ACHN (cell line): ENCODE measurements at regions not wholly inside any gene's neighbourhood (a gene's known extent, or its start where the extent isn't known, plus 50 kb on each side); places are given as distances from the start of the nearest gene placed in this dataset.

Experiments
- DNase-seq: peaks from one replicate; pipeline ENCODE4 v3.0.0-alpha.2; 2015
- in situ Hi-C: cut with HindIII; loops from 2 replicates; pipeline ENCODE4 v1.10.0; 2017; ENCODE audit warnings: low sequenced_read_pairs, low pct_ligation_motif_present, low pct_unique_long_range_greater_than_20kb

DNA sequence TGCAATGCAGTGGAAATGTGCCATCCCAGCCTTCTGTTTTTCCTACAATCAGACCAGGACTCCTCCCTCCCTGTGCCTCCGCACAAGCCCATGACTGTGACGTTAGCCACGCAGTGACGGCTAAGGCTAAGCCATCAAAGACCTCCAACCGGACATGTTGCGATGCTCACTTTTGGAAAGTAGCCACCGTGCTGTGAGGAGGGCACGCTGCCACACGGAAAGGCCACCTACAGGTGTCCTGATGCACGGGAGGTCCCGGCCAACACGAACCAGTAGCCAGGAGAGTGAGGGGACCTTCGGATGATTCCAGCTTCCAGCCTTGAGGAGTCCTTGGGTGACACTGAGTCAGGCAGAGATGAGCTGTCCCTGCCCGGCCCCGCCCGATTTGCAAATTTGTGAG is 53.9 kb downstream of the FOXL1 start:
- in situ Hi-C loops = no loop called here
- no peak for DNase-seq

DNA sequence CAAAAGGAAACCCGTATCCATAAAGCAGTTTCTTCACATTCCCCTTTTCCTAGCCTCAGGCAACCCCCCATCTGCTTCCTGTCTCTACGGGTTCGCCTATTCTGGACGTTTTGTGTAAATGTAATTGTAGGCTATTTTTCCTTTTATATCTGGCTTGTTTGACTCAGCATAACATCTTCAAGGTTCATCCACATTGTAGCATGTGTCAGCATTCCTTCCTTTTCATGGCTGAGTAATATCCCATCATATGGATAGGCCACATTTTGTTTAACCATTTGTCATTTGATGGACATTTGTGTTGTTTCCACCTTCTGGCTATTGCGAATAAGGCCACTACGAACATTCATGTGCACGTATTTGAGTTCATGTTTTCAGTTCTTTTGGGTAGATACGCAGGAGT is 54.6 kb downstream of the FOXL1 start:
- in situ Hi-C loops = no loop called here
- no peak for DNase-seq

DNA sequence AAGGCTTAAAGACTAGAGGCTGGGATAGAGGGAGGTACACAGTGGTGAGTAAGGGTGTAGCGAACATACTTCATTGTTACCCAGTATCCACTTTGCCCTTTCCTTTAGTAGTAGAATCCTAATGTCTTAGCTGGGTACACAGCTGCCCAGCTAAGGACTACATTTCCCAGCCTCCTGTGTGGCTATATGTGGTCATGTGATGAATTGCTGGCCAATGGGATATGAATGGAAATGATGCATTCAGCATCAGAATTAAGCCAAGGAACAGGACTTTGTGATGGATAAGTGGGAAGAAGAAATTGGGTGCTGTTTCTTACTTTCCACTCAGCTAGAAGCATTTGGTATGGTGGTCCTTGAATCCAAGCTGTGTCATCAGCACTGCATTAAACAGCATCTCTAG is 55.9 kb downstream of the FOXL1 start:
- in situ Hi-C loops = no loop called here
- no peak for DNase-seq

DNA sequence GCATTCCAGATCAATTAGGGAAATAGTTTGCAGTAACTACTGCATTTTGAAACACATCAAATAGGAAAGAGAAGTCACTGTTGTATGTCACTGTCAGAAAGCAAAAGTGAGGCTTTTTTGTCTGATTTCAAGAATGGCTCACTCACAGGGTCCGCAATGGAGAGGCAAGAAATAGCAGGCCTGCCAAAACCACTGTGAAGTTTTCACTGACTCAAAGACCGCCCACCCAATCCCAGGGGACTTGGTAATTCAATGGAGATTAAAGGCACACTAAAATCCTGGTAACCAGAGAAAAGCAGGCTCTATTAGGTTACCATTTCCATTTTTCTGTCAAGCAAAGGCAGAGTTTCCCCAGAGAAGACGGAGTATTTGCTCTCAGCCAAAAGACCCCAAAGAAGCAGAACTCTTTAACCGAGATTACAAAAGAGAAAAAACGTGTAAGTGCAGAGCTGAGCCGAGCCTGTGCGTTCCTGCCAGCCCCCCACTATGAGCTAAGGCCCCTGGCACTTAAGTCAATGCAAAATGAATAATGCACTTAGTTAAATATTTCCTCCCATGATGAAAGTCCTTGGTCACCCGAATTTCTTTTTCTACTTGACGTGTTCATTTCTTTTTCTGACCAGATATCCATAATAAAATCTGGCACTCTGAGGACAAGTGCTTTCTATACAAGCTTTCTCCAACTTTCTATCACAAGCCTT is 57.0 kb downstream of the FOXL1 start:
- DNase-seq = no peak
- in situ Hi-C loops = no loop called here

DNA sequence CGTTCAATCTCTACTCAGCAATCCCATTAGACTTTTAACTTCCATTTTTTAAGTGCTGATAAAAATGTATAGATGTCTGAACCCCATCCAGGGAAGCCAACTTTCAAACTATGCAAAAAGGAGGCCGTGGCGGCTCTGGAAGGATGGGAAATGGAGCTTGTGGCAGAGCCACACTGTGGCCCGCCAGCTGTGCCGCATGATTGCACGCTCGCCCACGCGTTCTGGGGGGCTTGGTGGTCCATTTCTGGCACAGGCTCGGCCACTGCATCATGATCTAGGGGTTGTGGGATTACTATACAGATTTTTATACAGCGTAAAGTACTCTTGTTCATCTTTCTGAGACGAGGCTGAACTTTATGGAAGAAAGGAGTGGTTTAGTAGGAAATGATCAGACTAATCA is 57.6 kb downstream of the FOXL1 start:
- DNase-seq = no peak
- in situ Hi-C loops = no loop called here

DNA sequence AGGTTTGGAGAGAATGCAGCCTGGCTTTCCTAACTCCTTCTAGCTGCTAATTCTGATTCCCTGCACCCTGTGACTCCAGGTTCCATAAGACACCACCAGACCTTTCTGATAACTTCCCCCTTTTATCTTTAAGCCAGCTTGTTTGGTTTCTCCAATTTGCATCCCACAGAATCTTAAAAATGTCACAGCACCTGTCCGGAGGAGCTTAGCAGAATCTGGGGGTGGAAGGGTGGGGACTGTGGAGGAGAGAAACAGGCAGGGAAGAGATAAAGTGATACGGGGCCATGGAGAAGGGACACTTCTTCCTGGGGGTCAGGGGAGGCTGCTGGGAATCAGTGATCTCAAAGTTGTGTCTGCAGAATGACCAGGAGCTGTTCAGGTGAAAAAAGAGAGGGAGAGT is 59.4 kb downstream of the FOXL1 start:
- no peak for DNase-seq
- in situ Hi-C loops = no loop called here

DNA sequence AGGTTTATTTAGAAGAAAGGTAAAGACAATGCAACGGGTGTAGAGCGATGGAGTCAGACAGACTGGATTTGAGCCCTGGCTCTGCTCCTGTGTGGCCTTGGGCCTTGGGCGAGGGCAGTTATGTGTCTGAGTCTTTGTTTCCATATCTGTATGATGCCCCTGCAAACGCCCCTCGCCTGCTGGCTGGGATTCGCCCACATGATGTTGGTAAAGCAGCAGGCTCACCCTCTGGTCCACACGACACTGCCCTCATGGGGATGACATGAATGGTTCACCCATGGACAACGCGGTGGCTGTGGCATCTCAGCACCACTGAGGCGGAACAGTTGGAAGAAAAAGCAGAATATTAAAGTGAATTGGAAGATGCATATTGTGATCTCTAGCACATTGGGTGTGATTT is 60.3 kb downstream of the FOXL1 start:
- in situ Hi-C loops = no loop called here
- DNase-seq = no peak

DNA sequence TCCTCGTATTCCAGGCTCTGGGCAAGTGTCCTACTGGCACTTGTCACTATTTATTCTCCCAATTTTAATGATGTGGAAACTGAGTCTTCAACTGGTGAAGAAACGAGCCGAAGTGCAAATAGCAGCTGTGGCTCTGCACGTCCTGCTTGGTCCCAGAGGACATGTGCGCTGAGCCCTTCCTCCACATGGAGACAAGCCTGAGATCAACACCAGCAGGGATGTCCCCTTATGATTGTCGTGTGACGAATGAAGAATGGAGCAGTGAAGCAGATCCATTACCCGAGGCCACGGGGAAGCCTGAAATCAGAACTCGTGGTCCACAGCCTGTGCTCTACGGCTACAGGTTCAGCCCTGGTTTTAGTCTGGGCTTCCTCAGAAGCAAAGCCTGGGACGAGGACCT is 61.0 kb downstream of the FOXL1 start:
- no peak for DNase-seq
- in situ Hi-C loops = no loop called here

DNA sequence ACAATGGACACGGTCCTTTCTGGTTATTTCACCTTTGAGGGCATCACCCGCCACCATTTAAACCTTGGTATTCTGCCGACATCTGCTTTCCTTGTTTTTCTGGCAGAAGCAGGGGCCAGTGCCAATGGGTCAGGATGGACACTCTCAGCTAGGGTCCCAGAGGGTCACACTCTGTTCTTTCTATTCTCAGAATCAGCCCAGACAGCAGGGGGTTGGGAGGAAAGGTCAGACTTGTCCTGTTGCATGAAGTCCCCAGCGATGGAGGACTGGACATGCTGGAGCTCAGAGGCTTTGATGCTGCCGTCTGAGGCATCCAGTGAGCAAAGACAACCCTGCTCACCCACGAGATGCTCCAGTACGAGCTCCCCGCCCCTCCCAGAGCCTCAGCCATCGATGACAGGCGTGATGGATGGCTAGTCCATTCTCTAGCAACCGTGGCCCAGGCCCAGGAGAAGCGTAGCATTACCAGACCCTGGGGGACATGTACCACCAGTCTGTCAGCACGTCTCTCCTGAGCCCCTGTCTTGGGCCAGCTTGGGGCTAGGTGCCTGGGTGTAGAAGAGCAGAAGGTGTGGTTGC is 62.0 kb downstream of the FOXL1 start:
- in situ Hi-C loops = no loop called here
- DNase-seq = no peak

DNA sequence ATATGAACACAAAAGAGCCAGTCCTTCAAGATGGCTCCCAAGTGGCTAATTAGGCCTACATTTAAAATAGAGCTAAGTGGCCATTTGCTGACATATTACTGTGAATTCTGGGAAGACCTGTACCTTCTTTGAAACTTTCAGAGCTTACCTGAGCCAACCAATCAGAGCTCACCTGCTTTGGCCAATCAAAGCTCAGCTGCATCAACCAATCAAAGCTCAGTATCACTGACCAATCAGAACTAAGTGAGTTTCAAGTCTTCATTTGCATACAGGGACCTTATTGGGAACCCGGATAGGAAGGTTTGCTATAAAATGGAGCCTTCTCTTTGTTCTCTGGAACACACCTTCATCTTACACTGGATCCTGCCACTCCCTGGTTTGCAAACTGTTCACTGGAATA is 63.7 kb downstream of the FOXL1 start:
- DNase-seq = no peak
- in situ Hi-C loops = no loop called here

DNA sequence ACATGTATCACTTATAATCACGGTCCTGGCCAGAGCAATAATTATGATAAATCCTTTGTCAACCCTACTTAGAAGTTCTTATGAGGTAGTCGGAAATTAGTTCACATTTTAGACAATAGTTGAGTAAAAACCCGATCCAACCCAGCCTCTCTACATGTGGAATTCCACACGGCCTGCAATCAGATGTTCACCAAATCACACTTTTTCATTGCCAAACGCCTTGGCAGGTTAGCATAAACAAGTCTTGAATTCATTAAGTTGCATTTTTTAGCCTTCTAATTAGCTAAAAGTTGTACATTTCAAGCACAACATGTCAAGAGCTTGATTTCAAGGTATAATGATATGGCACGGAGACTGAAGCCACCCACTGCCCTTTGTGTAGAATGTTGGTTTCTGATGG is 65.3 kb downstream of the FOXL1 start:
- no peak for DNase-seq
- in situ Hi-C loops = no loop called here

DNA sequence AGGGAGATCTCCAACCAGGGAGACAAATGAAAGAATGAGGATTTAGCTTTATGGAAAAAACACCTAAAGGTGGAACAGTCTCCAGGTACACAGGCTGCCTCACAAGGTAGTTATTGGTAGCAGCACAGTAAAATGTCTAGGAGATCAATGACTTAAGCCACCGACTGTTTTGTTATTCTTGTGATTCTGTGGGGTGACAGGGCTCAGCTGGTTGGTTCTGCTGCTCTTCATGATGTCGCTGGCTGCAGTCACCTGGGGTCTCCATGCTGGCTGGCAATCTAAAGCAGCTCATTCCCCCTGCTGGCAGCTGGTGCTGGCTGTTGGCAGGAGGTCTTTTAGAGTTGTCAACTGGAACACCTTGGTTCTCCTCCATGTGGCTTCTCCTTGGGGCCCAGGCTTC is 69.2 kb downstream of the FOXL1 start:
- no peak for DNase-seq
- in situ Hi-C loops = no loop called here

DNA sequence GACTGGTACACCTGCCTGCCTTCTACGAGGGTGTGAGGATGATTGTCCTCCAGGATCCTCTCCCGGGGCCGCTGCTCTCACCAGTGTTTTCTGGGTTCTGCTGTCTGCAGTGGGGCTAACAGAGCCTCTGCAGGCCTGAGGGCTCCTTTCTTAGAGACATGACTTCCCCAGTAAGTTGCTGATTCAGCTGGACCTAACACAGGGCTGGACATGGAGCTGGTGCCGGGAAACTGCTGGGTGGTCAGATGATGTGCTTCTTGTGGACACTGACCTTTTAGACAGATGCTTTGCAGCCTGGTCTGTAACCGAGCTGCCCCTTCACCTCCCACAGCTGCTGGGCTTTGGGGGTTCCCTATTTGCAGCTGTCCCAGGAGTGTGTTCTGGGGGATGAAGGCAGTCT is 71.5 kb downstream of the FOXL1 start:
- DNase-seq = no peak
- in situ Hi-C loops = no loop called here

DNA sequence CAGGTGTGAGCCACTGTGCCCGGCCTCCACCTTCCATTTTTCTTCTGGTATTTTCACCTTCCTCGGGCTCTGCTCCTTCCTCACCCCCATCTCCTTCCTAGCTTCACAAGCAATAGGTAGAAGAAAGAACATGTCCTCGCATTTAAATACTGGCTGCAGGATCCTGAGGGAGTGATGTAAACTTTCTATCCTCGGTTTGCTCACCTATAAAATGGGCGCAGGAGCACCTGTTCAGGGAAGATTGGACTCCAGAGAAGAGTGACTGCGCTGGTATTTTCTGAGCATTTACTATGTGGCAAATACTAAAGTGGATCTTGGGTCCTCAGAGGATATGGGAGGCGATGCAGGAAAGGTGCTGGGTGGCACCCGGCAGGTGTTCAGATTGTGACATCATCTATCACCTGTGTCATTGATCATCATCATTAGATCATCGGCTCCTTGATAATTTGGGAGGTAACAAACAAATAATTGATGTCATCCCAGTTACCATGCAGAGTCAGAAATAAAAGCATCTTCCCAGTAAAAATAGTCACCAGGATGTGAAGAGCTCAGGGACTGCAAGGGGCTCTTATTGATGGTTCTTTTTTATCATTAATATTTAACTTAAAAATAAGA is 72.8 kb downstream of the FOXL1 start:
- no peak for DNase-seq
- in situ Hi-C loops = no loop called here

DNA sequence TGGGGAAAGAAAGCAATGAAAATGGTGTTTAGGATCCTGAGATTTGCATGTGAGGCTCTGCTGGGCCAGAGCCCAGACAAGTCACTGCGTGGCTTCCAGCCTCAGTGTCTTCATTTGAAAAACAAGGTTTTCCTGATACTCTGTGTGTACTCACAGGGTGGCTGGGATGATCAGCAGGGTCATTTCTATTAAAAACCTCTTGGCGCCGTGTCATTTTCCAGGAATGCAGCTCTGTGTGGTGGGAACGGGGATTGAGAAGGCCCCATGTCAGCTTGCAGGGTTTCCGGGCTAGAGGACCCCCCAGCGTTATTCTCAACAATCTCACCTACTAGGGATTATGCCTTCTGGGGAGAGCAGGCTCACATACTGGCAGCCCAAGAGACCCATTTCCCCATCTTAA is 73.5 kb downstream of the FOXL1 start:
- no peak for DNase-seq
- in situ Hi-C loops = no loop called here

DNA sequence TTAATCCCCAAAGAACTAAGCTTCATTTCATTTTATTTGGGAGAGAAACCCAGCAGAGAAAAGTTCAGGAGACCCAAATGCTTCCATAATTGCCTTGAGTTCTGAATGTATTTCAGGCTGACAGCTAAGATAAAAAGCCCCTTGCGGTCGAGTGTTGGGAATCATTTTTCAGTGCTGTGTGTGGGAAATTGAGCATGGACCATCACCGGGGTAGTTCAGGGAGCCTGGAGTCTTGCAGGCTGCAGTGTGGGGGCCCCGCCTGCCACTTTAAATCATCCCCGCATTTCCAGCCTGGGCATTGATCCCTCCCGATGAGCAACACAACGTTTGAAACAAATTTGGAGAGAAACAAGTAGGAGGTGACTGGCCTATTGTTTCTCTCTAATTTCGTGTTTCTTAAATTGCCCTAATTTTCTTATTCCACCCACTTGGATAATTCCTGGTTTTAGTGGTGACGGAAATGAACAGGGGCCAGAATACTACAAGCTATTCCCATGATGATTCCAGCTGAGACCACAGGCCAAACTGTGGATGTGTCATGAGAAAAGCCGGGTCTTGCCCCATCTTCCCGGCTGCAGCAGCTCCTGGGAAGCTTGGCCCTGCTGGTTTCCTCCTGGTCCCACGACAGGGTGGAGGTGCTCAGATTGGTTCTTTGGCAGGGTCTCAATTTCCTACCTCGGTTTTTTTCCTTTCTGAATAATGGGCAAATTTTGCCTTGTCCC is 75.1 kb downstream of the FOXL1 start:
- in situ Hi-C loops = no loop called here
- no peak for DNase-seq

DNA sequence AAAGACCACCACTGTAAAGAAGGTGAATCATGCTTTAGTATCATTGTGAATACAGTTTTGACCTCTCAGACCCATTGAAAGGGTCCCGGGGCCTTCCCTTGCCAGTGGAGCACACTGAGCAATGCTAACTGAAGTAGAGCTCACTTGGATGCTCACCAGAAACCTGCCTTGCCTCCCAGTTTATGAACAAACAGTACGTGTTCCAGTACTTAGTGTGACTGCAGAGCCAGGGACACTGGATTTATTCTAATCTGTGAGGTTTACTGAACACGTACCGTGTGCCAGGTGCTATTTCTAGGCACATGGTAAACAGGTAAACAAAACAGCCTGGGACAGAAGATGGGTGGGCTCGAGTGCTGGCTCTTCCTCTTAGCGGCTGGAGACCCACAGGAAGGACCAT is 79.6 kb downstream of the FOXL1 start:
- DNase-seq = no peak
- in situ Hi-C loops = no loop called here

DNA sequence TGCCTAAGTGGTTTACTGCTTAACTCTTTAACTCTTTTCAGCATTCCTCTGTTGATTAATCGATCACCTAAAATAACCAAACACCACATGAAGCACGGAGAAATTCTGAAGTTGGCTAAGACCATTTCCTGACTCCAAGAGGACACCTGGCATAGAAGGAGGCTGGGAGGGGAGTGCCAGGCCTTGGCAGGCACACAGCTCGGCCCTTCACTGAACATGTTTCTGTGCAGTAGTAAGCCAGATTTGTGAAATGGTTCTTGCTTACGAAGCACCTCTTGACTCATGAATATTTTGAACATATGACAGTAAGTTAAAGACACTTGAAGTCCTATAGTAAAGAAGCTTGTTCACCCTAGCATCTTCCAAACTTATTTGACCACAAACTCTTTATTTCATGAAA is 82.3 kb downstream of the FOXL1 start:
- in situ Hi-C loops = no loop called here
- no peak for DNase-seq

DNA sequence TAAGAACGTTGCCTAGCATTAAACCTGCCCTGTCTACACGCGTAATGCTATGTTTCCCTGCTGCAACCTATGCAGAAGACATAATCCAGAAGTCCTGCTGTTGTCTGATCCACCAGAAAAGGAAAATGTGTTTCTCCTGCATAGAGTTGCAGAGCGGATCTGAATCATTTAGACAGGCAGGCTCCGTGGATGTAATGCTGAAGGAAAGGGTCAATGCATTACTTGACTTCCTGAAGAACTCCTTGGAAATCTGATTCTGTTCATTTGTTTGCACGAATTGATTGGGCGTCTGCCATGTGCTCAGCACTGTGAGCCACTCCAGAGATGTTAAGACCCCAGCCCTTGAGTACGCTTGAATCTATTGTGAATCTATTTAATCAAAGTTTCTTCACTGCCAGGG is 83.4 kb downstream of the FOXL1 start:
- in situ Hi-C loops = no loop called here
- DNase-seq = no peak

DNA sequence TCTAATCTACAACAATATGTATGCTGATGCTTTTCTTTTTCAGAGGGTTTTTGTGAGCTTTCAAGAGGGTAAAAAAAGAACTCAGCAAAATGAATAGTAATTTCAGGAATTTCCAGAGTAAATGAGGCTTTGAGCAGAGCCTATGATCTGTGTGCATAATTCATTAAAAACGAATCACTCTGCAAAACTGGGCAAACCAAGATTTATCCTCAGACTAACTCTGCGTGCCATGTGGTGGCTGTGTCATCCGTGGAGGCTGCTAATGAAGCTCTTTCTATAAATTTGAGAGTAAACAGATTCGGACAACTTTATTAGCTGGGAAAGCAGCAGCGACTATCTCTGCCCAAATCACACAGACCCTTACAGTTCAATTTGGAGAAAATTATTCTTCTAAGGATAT is 83.8 kb downstream of the FOXL1 start:
- DNase-seq = no peak
- in situ Hi-C loops = no loop called here
